AG20443 (cell line): ENCODE measurements at regions not wholly inside any gene's neighbourhood (a gene's known extent, or its start where the extent isn't known, plus 50 kb on each side); places are given as distances from the start of the nearest gene placed in this dataset.
"Not testable (repeated sequence)": the region's sequence is repeated elsewhere in the genome, so short reads cannot be mapped to it uniquely, and the experiment has no call there.

Experiments used
- DNase-seq: peaks from one replicate; pipeline ENCODE4 v3.0.0; 2012; ENCODE audit warnings: low spot score, mixed read lengths

DNA sequence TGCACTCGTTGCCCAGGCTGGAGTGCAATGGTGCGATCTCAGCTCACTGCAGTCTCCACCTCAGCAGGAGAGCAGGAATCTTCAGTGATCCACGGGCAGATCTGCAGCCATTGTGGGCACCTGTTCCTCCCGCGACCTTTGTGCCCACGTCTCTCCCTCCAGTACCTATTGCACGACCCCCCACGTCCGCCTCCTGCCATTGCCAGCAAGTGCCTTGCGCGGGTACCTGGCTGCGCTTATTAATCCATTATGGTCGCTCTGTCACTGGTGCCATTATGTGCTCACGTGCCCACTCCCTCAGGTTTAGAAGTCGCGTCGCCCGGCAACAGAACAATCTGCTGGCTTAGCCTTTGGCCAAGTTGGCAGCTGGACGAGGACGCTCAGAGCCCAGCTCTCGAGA is 146.2 kb upstream of the C1QTNF3 start:
- DNase-seq = not testable (repeated sequence)

GRCh38 chr5:34189752-34190411 is 146.9 kb upstream of the C1QTNF3 start:
- peak; percentile 8 for DNase-seq

- DNase-seq = not testable (repeated sequence)
Measured at GRCh38 chr5:34190466-34190865, 147.5 kb upstream of the C1QTNF3 start.

GRCh38 chr5:34191279-34191744 is 148.3 kb upstream of the C1QTNF3 start:
- not testable (repeated sequence) for DNase-seq

GRCh38 chr5:34192064-34192922 is 149.3 kb upstream of the C1QTNF3 start:
- not testable (repeated sequence) for DNase-seq

DNA sequence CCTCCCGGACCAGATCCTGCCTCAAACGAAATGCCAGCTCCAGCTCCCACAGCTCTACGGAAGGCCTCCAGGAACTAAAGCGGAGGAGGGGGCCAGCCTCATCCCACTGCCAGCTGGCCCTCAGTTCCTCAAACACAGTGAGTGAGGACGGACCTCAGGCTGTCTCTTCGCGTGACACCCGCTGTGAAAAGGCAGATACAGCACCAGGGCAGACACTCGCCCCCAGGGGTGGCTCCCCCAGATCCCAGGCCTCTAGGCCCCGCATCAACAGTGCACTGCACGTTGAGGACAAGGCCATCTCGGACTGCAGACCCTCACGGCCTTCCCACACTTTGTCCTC is 149.9 kb upstream of the C1QTNF3 start:
- not testable (repeated sequence) for DNase-seq

DNA sequence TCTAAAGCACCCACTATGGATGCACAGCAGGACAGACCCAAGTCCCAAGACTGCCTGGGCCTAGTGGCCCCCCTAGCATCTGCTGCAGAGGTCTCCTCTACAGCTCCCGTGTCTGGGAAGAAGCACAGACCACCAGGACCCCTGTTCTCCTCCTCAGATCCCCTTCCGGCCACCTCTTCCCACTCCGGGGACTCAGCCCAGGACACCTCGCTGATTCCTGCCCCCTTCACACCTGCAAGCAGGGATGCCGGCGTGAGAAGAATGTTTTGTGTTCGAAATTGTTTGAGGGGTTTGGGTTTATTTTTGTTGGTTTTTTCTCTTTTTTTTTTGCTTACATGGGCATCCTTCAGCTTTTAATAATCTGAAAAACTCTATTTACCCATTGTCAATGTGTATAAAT is 150.3 kb upstream of the C1QTNF3 start:
- DNase-seq = not testable (repeated sequence)

DNA sequence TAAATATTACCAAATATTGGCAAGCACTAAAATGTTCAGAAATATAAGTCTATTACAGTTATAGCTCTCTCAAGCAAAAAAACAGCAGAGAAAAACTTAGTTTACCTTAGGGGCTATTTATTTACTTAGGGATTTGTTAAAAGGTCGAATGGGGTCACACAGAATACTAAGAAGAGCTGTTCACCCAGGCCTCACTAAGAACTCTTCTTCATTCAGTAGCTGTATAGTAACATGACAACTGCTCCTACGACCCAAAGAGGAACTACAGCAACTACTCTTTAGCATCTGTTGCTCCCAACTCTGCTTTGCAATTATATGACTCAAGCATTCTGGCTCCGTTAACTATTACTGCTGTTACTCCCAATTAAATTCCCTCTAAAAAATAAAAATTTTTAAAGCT is 150.8 kb upstream of the C1QTNF3 start:
- not testable (repeated sequence) for DNase-seq

DNA sequence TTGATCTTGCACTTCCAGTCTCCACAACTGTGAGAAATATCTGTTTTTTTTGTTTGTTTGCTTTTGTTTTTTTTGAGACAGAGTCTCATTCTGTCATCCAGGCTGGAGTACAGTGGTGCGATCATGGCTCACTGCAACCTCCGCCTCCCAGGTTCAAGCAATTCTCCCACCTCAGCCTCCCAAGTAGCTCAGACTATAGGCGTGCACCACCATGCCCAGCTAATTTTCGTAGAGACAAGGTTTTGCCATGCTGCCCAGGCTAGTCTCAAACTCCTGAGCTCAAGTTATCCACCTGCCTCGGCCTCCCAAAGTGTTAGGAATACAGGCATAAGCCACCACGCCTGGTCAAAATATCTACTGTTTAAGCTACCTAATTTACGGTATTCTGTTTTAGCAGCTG is 153.1 kb upstream of the C1QTNF3 start:
- DNase-seq = not testable (repeated sequence)

- not testable (repeated sequence) for DNase-seq
Measured at GRCh38 chr5:34205347-34205746, 162.3 kb upstream of the C1QTNF3 start.

GRCh38 chr5:34217386-34217785 is 174.4 kb upstream of the C1QTNF3 start:
- not testable (repeated sequence) for DNase-seq

DNA sequence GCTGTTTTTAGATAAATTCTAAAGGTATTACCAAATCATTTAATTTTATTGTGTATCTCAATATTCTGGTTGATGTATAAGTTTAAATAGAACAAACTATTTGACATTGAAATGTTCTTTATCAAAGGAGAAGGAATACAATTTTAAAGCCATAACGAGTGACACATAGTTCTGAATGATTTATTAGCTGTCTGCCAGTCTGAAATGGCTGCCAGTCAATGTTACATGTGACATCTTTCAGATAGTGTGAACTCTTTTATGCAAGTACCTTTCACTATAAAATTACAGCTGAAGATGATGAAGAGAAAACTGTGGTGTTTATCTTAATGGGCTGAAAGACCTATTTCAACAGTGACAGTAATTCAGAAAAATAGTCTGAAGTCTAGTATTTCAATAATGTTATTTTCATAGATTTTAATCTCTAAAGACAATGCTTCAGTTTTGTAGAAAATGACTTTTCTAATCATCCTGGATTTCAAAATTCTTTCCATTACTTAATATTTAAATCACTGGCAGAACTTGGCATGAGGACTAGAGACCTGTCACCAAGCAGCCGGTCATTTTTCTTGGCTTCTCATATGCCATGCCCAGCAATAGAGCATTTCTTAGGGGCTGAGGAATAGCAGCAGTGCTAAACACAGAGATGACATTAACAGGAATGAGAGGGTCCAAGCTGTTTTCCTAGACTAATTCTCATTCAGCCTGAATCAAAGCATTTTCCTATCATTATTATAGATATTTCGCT is 178.5 kb upstream of the C1QTNF3 start:
- not testable (repeated sequence) for DNase-seq

DNA sequence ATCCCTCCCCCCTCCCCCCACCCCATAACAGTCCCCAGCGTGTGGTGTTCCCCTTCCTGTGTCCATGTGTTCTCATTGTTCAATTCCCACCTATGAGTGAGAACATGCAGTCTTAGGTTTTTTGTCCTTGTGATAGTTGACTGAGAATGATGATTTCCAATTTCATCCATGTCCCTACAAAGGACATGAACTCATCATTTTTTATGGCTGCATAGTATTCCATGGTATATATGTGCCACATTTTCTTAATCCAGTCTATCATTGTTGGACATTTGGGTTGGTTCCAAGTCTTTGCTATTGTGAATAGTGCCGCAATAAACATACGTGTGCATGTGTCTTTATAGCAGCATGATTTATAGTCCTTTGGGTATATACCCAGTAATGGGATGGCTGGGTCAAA is 180.1 kb upstream of the C1QTNF3 start:
- DNase-seq = not testable (repeated sequence)

GRCh38 chr5:34230402-34230801 is 187.4 kb upstream of the C1QTNF3 start:
- DNase-seq = not testable (repeated sequence)

- DNase-seq = not testable (repeated sequence)
Measured at GRCh38 chr5:34243802-34244201, 200.8 kb upstream of the C1QTNF3 start.

DNA sequence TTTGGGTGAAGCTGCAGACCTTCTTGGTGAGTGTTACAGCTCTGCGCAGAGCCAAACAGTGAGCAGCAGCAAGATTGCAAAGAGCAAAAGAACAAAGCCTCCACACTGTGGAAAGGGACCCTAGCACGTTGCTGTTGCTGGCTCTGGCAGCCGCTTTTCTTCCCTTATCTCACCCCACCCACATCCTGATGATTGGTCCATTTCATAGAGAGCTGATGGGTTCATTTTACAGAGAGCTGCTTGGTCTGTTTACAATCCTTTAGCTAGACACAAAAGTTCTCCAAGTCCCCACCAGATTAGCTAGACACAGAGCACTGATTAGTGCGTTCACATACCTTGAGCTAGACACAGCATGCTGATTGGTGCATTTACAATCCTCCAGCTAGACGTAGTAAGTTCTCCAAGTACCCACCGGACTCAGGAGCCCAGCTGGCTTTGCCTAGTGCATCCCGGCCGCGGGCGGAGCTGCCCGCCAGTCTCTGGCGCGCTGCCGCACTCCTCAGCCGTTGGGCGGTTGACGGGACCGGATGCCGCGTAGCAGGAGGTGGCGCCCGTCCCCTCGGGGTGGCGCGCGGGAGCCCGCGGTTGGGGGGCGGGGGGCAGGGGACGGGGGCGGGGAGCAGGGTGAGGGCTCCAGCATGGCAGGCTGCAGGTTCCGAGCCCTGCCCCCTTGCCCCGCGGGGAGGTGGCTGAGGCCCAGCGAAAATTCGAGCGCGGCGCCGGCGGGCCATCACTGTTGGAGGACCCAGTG is 201.4 kb upstream of the C1QTNF3 start:
- not testable (repeated sequence) for DNase-seq

- not testable (repeated sequence) for DNase-seq
Measured at GRCh38 chr5:34245032-34245394, 202.0 kb upstream of the C1QTNF3 start.

- not testable (repeated sequence) for DNase-seq
Measured at GRCh38 chr5:34245813-34246212, 202.8 kb upstream of the C1QTNF3 start.

- DNase-seq = not testable (repeated sequence)
Measured at GRCh38 chr5:34258598-34258997, 215.6 kb upstream of the C1QTNF3 start.

- DNase-seq = not testable (repeated sequence)
Measured at GRCh38 chr5:34261020-34261419, 218.0 kb upstream of the C1QTNF3 start.

- not testable (repeated sequence) for DNase-seq
Measured at GRCh38 chr5:34266151-34266550, 223.1 kb upstream of the C1QTNF3 start.

- DNase-seq = not testable (repeated sequence)
Measured at GRCh38 chr5:34296759-34297158, 253.7 kb upstream of the C1QTNF3 start.
